Activated CD8-positive, alpha-beta memory T cell treated with anti-CD3 and anti-CD28 coated beads, Interleukin-2, amount 10 ng/mL, durations not matched to agents 7 days and 5 days (primary cell): ENCODE measurements at regions not wholly inside any gene's neighbourhood (a gene's known extent, or its start where the extent isn't known, plus 50 kb on each side); places are given as distances from the start of the nearest gene placed in this dataset.
"Not testable (repeated sequence)": the region's sequence is repeated elsewhere in the genome, so short reads cannot be mapped to it uniquely, and the experiment has no call there.

Experiments used
- ATAC-seq: fragments of 150-1000 bp; cut with Tn5 transposase; one replicate; pipeline ENCODE4 v1.10.0; 2021; ENCODE audit warnings: moderate library complexity
- CTCF ChIA-PET: fragments of 350-600 bp; sonication (Branson Sonifier 250); formaldehyde crosslinking; loops from one replicate; lab custom pipeline; 2021; ENCODE audit warnings: antibody characterized with exemption; lab: Charles Lee
- DNase-seq: peaks from one replicate; pipeline ENCODE4 v3.0.0-alpha.2; 2020
- H3K27ac Mint-ChIP-seq: one replicate; pipeline ENCODE4 v1.8.0; 2021; ENCODE audit warnings: mild to moderate bottlenecking, mixed read lengths
- H3K27me3 Mint-ChIP-seq: one replicate; pipeline ENCODE4 v1.8.0; 2021; ENCODE audit warnings: mixed read lengths
- H3K36me3 Mint-ChIP-seq: one replicate; pipeline ENCODE4 v1.8.0; 2021; ENCODE audit warnings: mild to moderate bottlenecking, mixed read lengths
- H3K4me1 Mint-ChIP-seq: one replicate; pipeline ENCODE4 v1.8.0; 2021; ENCODE audit warnings: mixed read lengths
- H3K4me3 Mint-ChIP-seq: one replicate; pipeline ENCODE4 v1.8.0; 2021; ENCODE audit warnings: mild to moderate bottlenecking, moderate library complexity, mixed read lengths
- H3K9me3 Mint-ChIP-seq: one replicate; pipeline ENCODE4 v1.8.0; 2022; ENCODE audit warnings: low read depth, mixed read lengths

GRCh38 chr6:16031278-16031981, 97.5 kb upstream of the MYLIP start:
- no peak overlapping the region for H3K27ac Mint-ChIP-seq
- no peaks in the 10 kb centered on the region for H3K4me1 Mint-ChIP-seq
- CTCF ChIA-PET, result no interaction called here
- H3K9me3 Mint-ChIP-seq, result no peaks in the 10 kb centered on the region
- DNase-seq (no peak), ATAC-seq (no peak)
- no peak overlapping the region for H3K4me3 Mint-ChIP-seq
- H3K27me3 Mint-ChIP-seq, result peaks cover 17% of the 10 kb centered on the region
- H3K36me3 Mint-ChIP-seq, result no peaks in the 10 kb centered on the region

- peaks cover 3% of the 10 kb centered on the region for H3K27me3 Mint-ChIP-seq
- no peak for DNase-seq
- no peak overlapping the region for H3K4me3 Mint-ChIP-seq
- CTCF ChIA-PET, result no interaction called here
- ATAC-seq, result no peak
- H3K36me3 Mint-ChIP-seq, result no peaks in the 10 kb centered on the region
- no peak overlapping the region for H3K27ac Mint-ChIP-seq
- H3K9me3 Mint-ChIP-seq, result no peaks in the 10 kb centered on the region
- H3K4me1 Mint-ChIP-seq, result no peaks in the 10 kb centered on the region
Observed at GRCh38 chr6:16028966-16029365, 99.9 kb upstream of the MYLIP start.

- no peaks in the 10 kb centered on the region for H3K27me3 Mint-ChIP-seq
- no peak overlapping the region for H3K4me3 Mint-ChIP-seq
- CTCF ChIA-PET, result no interaction called here
- peaks cover 2% of the 10 kb centered on the region for H3K36me3 Mint-ChIP-seq
- DNase-seq, result no peak
- peaks cover 2% of the 10 kb centered on the region for H3K9me3 Mint-ChIP-seq
- H3K4me1 Mint-ChIP-seq, result no peaks in the 10 kb centered on the region
- ATAC-seq, result no peak
- no peak overlapping the region for H3K27ac Mint-ChIP-seq
Observed at GRCh38 chr6:16020259-16020658, 108.6 kb upstream of the MYLIP start.

DNA sequence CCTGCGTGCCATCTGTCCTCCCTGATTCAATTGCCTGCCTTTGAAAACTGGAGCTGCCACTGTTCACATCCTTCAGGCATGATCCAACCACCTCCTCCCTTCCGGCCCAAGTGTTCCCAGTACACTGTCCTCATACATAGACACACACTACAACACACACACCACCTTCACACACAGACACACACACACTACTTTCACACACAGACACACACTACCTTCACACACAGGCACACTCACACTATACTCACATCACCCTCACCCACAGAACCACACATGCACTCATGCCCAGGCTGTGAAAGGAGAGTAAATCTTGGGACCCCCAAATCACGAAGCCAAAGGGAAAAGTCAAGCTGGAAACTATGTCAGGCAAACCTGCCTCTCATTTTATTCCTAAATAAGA, 109.4 kb upstream of the MYLIP start:
- DNase-seq, result no peak
- Mint-ChIP-seq H3K36me3 (peaks cover 2% of the 10 kb centered on the region), H3K27ac (no peak overlapping the region), H3K27me3 (no peaks in the 10 kb centered on the region), H3K9me3 (peaks cover 2% of the 10 kb centered on the region), H3K4me1 (no peaks in the 10 kb centered on the region), H3K4me3 (no peak overlapping the region)
- no peak for ATAC-seq
- CTCF ChIA-PET, result no interaction called here

GRCh38 chr6:16018626-16019025, 110.3 kb upstream of the MYLIP start:
- Mint-ChIP-seq H3K4me3 (no peak overlapping the region), H3K27ac (no peak overlapping the region), H3K9me3 (peaks cover 2% of the 10 kb centered on the region), H3K36me3 (peaks cover 2% of the 10 kb centered on the region), H3K27me3 (no peaks in the 10 kb centered on the region), H3K4me1 (no peaks in the 10 kb centered on the region)
- CTCF ChIA-PET, result no interaction called here
- ATAC-seq (no peak), DNase-seq (no peak)

- H3K4me3 Mint-ChIP-seq, ATAC-seq, H3K27ac Mint-ChIP-seq, H3K27me3 Mint-ChIP-seq, H3K36me3 Mint-ChIP-seq, DNase-seq, CTCF ChIA-PET, H3K9me3 Mint-ChIP-seq, H3K4me1 Mint-ChIP-seq: not testable (repeated sequence)
Observed at GRCh38 chr6:16014325-16014724, 114.6 kb upstream of the MYLIP start.

DNA sequence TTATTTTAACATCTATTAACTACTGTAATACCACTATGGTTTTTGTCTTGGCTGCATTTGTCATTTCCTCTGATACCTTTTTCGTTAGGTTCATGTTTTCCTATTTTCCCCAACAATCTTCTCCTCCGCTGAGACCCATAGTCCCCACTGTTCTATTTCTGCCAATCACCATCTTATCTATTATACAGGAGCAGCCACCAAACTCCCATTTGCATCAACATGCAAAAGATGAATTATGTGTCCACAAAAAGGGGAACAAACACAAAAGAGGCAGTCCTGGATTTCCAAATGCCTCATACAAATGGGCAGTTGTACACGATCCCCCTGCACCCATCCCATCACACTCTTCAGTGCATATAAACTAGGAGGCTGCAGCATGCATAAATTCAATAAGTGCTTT, 121.7 kb upstream of the MYLIP start:
- CTCF ChIA-PET, result no interaction called here
- Mint-ChIP-seq H3K36me3 (no peaks in the 10 kb centered on the region), H3K4me3 (no peak overlapping the region), H3K4me1 (no peaks in the 10 kb centered on the region), H3K27me3 (peaks cover 10% of the 10 kb centered on the region), H3K27ac (no peak overlapping the region), H3K9me3 (peaks cover 2% of the 10 kb centered on the region)
- DNase-seq, result no peak
- ATAC-seq, result no peak

- no peak overlapping the region for H3K27ac Mint-ChIP-seq
- DNase-seq (no peak), ATAC-seq (no peak)
- H3K9me3 Mint-ChIP-seq, result peaks cover 2% of the 10 kb centered on the region
- CTCF ChIA-PET, result no interaction called here
- no peaks in the 10 kb centered on the region for H3K4me1 Mint-ChIP-seq
- no peak overlapping the region for H3K4me3 Mint-ChIP-seq
- H3K36me3 Mint-ChIP-seq, result no peaks in the 10 kb centered on the region
- H3K27me3 Mint-ChIP-seq, result peaks cover 10% of the 10 kb centered on the region
Observed at GRCh38 chr6:16006681-16007080, 122.2 kb upstream of the MYLIP start.

DNA sequence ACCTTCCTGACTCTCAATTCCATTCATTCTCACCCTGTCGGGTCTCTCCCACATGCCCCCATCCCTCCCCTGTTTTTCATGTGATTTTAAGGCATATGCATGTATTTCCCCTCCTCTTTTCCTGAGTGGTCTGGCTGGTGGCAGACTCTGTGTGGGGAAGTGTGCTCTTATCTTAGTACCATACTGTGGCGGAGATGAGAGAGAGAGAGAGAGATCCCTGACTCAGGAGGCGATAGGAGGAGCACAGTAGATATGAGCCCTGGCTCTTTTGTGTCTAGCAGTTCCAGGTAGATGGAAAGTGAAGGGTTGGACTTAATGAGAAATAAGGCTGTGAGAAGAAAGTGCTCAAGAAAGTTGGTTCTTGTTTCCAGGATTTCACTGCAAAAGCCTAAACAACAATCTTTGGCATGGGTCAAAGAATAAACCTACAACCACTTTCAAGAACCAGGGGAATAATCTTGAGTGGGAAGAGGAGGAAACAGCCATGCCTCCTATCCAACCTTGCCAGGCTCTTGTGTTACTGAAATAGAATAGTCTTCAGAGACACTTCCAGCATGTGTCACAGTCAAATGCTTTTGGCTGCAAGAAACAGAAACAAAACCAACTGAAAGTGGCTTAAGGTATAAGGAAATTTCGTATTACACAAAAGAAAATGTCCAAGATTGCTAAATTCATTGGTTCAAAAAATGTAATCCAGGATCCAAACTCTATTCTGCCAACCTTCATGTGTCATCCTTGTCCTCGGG, 123.8 kb upstream of the MYLIP start:
- H3K36me3 Mint-ChIP-seq, result no peaks in the 10 kb centered on the region
- peaks cover 10% of the 10 kb centered on the region for H3K27me3 Mint-ChIP-seq
- H3K4me1 Mint-ChIP-seq, result no peaks in the 10 kb centered on the region
- no peak overlapping the region for H3K27ac Mint-ChIP-seq
- CTCF ChIA-PET, result no interaction called here
- H3K4me3 Mint-ChIP-seq, result no peak overlapping the region
- ATAC-seq (no peak), DNase-seq (no peak)
- peaks cover 2% of the 10 kb centered on the region for H3K9me3 Mint-ChIP-seq

GRCh38 chr6:16003197-16003491, 125.7 kb upstream of the MYLIP start:
- H3K9me3 Mint-ChIP-seq, result no peaks in the 10 kb centered on the region
- no peak for DNase-seq
- no peaks in the 10 kb centered on the region for H3K36me3 Mint-ChIP-seq
- no peak overlapping the region for H3K27ac Mint-ChIP-seq
- H3K4me1 Mint-ChIP-seq, result no peaks in the 10 kb centered on the region
- ATAC-seq, result no peak
- CTCF ChIA-PET, result no interaction called here
- H3K27me3 Mint-ChIP-seq, result peaks cover 15% of the 10 kb centered on the region
- H3K4me3 Mint-ChIP-seq, result no peak overlapping the region

GRCh38 chr6:16002332-16003196, 126.3 kb upstream of the MYLIP start:
- DNase-seq, result no peak
- H3K36me3 Mint-ChIP-seq, result no peaks in the 10 kb centered on the region
- H3K4me3 Mint-ChIP-seq, result no peak overlapping the region
- H3K4me1 Mint-ChIP-seq, result no peaks in the 10 kb centered on the region
- CTCF ChIA-PET, result no interaction called here
- no peak for ATAC-seq
- H3K27ac Mint-ChIP-seq, result no peak overlapping the region
- no peaks in the 10 kb centered on the region for H3K9me3 Mint-ChIP-seq
- peaks cover 19% of the 10 kb centered on the region for H3K27me3 Mint-ChIP-seq

- H3K4me3 Mint-ChIP-seq, result no peak overlapping the region
- H3K27me3 Mint-ChIP-seq, result peaks cover 16% of the 10 kb centered on the region
- ATAC-seq, result no peak
- no peaks in the 10 kb centered on the region for H3K9me3 Mint-ChIP-seq
- H3K36me3 Mint-ChIP-seq, result no peaks in the 10 kb centered on the region
- CTCF ChIA-PET, result no interaction called here
- no peak for DNase-seq
- no peak overlapping the region for H3K27ac Mint-ChIP-seq
- no peaks in the 10 kb centered on the region for H3K4me1 Mint-ChIP-seq
Observed at GRCh38 chr6:16001158-16001557, 127.7 kb upstream of the MYLIP start.

DNA sequence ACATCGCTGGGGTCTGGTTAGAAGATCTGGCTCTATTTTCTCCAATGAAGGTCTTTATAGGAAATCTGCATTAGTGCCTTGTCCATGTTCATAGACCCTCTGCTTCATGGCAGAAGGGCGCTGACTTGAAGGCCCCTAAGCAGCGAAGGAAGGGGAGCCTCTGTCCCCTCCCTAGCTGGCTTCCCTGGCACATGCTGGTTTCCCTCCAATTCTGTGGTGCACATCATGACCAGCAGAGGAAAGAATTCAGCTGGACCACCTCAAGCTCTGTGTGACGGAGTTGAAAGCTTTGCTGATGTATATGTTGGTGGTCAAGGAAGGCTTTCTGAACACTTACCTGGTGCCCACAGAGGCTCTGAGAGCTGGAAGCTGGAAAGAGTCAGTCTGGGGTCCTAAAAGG, 129.7 kb upstream of the MYLIP start:
- H3K27me3 Mint-ChIP-seq, result peaks cover 11% of the 10 kb centered on the region
- DNase-seq, result no peak
- ATAC-seq, result no peak
- H3K36me3 Mint-ChIP-seq, result no peaks in the 10 kb centered on the region
- H3K4me3 Mint-ChIP-seq, result no peak overlapping the region
- peaks cover 8% of the 10 kb centered on the region for H3K4me1 Mint-ChIP-seq
- no peaks in the 10 kb centered on the region for H3K9me3 Mint-ChIP-seq
- H3K27ac Mint-ChIP-seq, result no peak overlapping the region
- CTCF ChIA-PET, result no interaction called here
